NCI-H446 treated with DMSO at 0.1 percent for 48 hours (cell line): ENCODE measurements at regions not wholly inside any gene's neighbourhood (a gene's known extent, or its start where the extent isn't known, plus 50 kb on each side); places are given as distances from the start of the nearest gene placed in this dataset.

Source experiments
- DNase-seq: peaks from one replicate; lab custom pipeline; 2025; lab: John Stamatoyannopoulos, UW

- DNase-seq = no peak
Observed at GRCh38 chr4:111718763-111719559, 426.3 kb upstream of the FAM241A start.

- no peak for DNase-seq
Observed at GRCh38 chr4:111720866-111721265, 424.4 kb upstream of the FAM241A start.

DNA sequence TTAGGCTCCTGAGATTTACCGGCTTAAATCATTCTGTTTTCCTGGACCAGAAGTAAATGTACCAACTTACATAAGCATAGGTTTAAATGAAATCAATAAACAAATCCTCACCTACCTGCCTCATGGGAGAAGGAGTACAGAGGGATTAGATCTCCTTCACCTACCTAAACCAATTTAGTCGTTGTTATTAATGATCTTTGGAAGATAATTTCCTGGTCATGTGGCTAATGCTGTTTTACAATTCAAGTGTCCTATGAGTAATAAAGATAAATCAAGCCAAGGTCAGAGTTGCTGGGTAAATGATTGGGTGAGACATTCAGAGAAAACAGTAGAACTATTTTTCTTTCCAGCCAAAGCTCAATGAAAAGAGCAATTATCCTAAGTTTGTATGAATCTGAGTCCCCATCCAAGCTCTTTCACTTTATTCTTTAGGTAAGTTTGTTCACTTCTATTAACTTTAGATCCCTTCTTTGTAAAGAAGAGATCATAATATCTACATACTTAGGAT is 423.0 kb upstream of the FAM241A start:
- no peak for DNase-seq

DNA sequence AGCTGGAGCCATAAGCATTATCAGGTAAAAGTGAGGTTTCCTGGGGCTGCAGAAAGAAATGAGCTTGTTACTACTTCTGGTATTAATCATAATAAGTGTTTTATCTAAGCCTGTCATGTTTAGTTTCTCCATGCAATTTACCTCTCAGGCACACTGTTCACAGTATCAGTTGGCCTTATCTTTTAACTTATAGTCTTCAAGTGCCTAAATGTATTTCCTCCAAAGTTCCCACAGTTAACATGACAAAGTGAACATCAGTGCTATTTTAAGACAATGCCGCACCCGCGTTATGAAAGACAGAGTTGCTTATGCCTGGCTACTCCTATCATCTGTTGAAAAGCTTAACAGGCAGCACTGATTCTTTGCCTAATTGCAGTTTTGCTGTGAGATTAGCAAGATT is 408.7 kb upstream of the FAM241A start:
- DNase-seq = no peak

DNA sequence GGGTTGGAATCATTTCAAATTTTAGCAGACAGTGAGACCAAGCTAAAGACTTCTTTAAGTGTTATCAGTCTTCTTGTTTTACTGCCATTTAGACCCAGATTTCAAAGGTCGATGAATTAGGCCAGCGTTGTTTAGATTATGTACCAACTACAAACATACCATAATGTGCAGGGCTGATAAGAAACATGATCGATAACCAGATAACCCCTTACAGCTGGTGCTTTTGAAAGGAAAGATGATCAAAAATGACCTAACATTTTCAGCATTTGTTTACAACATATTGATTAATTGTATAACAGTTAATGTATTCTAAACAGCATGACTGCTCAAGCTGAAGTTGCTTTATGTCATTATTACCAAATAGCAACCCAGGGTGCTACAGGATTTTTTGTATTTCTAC is 400.4 kb upstream of the FAM241A start:
- no peak for DNase-seq

GRCh38 chr4:111748157-111748556 is 397.1 kb upstream of the FAM241A start:
- no peak for DNase-seq

GRCh38 chr4:111754003-111754402 is 391.3 kb upstream of the FAM241A start:
- DNase-seq = no peak

DNA sequence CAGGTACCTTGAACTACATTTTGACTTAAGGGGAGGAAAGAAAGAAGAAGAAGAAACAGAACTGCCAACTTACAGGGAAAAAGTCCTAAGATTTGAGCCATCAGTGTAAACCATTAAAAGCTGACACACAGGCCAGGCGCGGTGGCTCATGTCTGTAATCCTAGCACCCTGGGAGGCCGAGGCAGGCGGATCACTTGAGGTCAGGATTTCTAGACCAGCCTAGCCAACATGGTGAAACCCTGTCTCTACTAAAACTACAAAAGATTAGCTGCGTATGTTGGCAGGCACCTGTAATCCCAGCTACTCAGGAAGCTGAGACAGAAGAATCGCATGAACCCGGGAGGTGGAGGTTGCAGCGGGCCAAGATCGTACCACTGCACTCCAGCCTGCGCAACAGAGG is 389.7 kb upstream of the FAM241A start:
- DNase-seq = no peak

DNA sequence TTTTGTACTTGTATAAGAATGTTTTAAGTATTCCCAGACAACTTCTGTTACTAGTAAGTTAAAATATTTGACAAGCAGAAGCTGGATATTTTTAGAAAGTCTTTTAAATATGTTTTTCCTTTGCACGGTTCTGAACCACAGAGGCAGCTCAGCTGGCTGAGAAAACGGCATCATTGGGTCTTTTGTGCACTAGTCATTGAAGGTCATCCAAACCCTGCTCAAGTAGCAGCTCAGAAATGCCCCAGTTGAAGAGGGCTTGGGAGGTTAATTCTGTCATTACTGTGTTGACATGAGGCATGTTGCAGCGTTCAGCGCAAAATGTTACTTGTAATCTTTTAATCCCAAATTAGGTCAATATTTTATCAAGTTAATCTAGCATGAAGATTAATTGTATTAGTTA is 383.7 kb upstream of the FAM241A start:
- DNase-seq = no peak

- DNase-seq = no peak
Observed at GRCh38 chr4:111770514-111770913, 374.7 kb upstream of the FAM241A start.

GRCh38 chr4:111773858-111774257 is 371.4 kb upstream of the FAM241A start:
- DNase-seq = no peak

DNA sequence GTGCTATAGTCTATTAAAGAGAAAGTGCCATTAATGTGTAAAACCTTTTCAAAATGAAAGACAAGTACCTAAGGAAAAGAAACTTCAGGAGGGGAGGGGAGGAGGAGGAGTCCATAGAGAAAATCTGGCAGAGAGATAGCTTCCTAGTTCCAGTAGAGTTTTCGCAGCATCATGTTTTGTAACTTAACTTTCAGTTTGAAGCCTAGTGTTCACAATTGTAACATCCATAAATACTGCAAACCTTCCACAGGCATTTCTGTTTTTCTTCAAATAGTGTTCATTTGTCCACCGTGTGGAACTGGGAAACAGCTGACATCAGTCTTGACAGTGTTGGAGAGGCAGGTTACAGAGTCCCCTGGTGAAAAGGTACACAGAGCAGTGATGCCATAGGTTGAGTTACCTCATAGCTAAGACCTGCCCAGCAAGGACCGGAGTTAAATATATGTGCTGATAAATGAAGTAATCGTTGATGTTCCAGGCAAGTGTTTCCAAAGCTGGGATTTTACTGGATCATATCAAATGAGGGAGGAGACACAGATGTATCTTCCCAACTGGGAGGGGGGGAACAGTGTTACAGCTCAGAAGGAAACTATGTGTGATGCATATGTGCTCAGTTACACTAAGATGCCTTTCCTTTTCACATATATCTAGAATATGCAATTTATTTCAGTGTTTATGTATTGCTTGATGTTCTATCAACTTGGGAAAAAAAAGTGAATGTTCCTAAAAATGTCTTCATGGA is 369.5 kb upstream of the FAM241A start:
- no peak for DNase-seq

DNA sequence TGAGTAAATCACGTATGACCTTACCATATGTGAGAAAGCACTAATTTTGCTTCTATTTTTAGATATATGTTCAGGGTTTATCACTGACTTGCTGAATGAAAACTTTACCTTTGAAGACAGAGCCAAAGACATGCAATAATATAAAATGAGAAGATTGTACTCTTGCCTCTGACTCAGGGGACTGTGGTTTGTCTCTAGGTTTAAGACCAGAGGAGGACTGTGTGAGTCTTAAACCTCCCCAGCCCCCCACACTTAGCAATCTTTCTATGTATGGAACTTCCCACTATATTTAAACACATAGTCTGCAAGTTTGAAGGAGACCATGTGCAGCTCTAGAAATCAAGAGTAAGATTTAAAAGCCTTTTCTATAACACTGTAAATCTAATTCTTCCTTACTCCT is 368.7 kb upstream of the FAM241A start:
- DNase-seq = no peak

- DNase-seq = no peak
Observed at GRCh38 chr4:111778543-111778942, 366.7 kb upstream of the FAM241A start.

GRCh38 chr4:111780965-111781364 is 364.3 kb upstream of the FAM241A start:
- no peak for DNase-seq

DNA sequence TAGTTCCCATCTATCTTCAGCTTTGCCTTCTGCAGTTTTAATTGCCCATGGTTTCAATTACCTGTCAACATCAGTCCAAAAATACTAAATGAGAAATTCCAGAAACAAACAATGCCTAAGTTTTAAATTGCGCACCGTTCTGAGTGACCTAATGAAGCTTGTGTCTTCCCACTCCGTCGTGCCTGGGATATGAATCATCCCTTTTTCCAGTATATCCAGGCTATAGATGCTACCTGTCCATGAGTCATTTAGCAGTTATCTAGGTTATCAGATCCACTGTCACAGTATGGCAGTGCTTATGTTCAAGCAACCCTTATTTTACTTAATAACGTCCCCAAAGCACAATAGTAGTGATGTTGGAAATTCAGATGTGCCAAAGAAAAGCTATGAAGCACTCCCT is 363.6 kb upstream of the FAM241A start:
- no peak for DNase-seq

DNA sequence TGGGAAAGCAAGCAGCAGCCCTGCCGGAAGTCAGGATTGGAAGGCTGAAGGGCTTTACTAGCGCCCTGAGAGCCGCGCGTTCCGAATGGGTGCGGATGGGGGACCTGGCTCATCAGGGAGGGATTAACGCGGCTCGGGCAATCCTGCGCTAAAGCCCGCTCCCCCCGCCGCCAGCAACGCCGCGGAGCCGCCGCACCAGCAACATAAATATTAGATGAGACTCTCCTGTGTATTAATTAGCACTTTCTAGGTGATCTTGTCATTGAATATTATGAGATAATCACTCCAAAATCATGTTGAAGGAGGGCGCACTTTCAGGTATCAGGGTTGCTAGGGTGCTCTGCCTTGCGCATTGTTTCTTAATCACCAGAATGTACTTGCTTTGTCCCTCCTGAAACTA is 357.2 kb upstream of the FAM241A start:
- DNase-seq = no peak

DNA sequence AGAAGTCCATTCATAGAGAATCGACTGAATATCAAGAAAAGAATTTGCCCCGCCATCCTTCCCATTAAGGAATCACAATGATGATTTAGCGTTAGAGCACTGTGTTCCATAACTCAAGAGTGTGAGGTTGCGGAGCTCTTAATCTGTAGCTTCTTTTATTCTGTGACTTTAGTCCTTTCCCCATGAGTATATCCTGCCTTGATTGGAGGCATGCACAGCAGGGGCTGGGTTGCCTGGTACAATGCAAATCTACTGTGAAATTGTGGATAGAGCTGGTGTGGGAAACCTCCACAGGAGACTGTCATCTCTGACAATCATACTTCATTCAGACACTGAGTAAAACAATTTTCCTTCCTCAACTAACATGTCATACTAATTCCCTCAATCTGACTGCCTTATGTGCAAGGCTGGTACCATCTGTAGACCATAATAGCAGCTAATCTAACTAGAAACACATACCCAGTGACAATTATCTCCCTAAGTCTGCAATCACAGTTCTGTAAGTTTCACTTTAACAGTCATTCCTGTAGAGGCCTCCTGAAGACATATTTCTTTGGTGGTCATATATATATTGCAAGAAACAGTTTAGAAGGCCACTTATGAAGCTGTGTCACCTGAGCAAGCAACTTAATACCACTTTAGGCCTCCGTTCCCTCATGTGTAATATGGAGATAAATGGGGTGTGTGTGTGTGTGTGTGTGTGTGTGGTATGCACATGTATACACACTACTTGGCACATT is 355.2 kb upstream of the FAM241A start:
- no peak for DNase-seq

DNA sequence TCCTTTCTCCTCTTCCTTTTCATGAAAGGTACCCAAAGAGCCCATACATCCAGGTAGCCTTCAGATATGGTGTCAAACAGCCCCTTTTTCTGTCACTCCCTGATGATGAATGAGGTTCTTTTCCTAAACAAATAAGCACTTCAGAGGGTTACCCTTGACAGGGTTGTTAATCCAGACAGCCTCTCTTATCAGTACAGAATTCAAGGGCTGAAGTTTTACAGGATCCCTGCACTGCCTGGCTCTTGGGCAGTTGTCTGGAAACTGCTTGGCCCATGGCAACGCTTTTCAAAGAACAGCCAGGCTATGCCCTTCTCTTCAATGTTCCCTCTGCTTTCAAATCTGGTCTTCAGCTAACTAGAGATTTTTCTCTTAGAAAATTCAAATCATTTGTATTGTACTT is 352.6 kb upstream of the FAM241A start:
- no peak for DNase-seq

- DNase-seq = no peak
Observed at GRCh38 chr4:111793433-111794091, 351.7 kb upstream of the FAM241A start.

DNA sequence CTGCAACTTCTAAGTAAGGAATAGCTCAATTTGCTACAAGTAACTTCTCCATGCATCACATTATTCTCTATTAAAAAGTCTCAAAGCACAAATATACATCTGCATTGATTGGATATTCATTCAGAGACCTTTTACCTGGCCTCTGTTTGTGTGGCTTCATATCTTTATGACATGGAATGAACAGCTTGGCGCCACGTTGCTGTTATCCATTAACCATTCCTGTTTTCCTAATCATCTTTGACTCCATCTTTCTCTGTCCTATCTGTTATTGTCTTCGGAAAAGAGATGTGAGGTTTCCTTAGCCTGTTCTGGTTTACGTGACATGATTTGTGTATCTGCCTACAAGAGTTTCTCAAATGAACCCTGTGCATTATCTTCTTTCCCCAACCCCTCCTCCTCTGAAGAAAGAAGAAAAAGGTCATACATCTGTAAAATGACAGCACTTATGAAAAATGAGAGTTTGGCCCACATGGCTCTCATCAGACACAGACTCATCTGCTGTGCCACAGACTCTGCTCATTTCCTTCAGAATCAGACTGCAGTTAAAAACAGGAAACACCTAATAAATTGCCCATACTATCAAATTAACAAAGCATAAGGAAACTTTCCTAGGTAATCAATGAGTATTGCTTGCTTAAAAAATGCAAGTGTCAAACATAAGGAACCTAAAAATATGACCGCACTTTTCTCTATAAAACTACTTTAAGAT is 347.6 kb upstream of the FAM241A start:
- DNase-seq = no peak

- no peak for DNase-seq
Observed at GRCh38 chr4:111798840-111799239, 346.4 kb upstream of the FAM241A start.
